Stimulated activated naive B cell treated with anti-CD40 and anti-IgM and Interleukin-4, amounts not matched to agents 10 μg/mL and 1 μg/mL and 100 μg/mL, for 72 hours (primary cell): ENCODE measurements at regions not wholly inside any gene's neighbourhood (a gene's known extent, or its start where the extent isn't known, plus 50 kb on each side); places are given as distances from the start of the nearest gene placed in this dataset.

Experiments
- ATAC-seq, 2 donors: fragments of 150-1000 bp; cut with Tn5 transposase; replicated peaks; 2 replicates each; pipeline ENCODE4 v1.10.0; 2021; ENCODE audit warnings: moderate library complexity in 1 of 2
- DNase-seq: peaks from one replicate; pipeline ENCODE4 v3.0.0; 2021
- H3K27ac Mint-ChIP-seq: one replicate; pipeline ENCODE4 v1.8.0; 2022; ENCODE audit warnings: mild to moderate bottlenecking, mixed read lengths
- H3K27me3 Mint-ChIP-seq, 2 donors: one replicate each; pipeline ENCODE4 v1.8.0; 2022; ENCODE audit warnings: mixed read lengths in 2 of 2
- H3K36me3 Mint-ChIP-seq, 2 donors: one replicate each; pipeline ENCODE4 v1.8.0; 2022; ENCODE audit warnings: mixed read lengths in 2 of 2, mild to moderate bottlenecking in 1 of 2
- H3K4me1 Mint-ChIP-seq, 2 donors: one replicate each; pipeline ENCODE4 v1.8.0; 2022; ENCODE audit warnings: mixed read lengths in 2 of 2, mild to moderate bottlenecking in 1 of 2
- H3K4me3 Mint-ChIP-seq, 2 donors: one replicate each; pipeline ENCODE4 v1.8.0; 2022; ENCODE audit warnings: mild to moderate bottlenecking in 2 of 2, mixed read lengths in 2 of 2, moderate library complexity in 1 of 2
- H3K9me3 Mint-ChIP-seq, 2 donors: one replicate each; pipeline ENCODE4 v1.8.0; 2022; ENCODE audit warnings: mixed read lengths in 2 of 2, mild to moderate bottlenecking in 1 of 2

DNA sequence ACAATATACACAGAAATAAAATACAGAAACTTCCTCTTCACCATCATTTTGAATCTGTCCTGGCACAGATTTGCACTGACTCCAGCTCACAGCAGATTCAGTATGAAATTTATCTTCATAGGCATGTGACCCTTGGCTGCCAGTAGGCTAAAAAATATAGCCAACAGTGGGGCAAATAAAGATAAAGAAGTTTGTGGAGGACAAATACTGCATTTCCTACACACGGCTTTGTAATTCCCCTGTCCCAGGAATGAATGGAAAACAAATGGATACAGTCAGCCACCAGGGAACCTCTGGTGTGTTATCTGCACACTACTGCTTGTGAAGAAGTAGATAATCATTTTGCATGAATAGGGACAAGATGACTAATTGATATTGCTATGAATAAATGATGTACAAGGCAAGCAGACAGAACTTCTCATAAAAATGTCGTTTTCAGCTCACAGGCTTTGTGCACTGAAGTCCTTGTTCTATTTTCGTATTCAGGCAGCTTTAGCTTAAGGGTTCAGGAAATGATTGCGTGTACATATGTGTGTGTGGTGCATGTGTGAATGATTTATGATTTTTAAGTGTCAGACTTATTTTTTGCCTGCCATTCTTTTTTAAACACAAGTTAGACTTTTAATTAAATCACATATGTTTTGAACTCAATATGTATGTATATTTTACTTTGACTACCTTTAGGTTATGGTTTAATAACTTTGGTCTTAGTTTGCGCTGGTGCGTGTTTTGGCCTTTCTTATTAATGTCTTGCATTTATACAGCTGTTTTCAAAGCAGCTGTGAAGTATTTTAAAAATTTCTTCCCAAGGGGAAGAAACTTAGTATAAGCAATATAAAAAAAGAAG lies 543.8 kb upstream of the JAG1 start:
- H3K36me3 Mint-ChIP-seq = no peaks in the 10 kb centered on the region
- peaks cover 0 to 28% of the 10 kb centered on the region in 2 donors for H3K4me1 Mint-ChIP-seq
- no peaks in the 10 kb centered on the region for H3K27me3 Mint-ChIP-seq
- no peak for DNase-seq
- no peak overlapping the region for H3K27ac Mint-ChIP-seq
- no peak overlapping the region for H3K4me3 Mint-ChIP-seq
- H3K9me3 Mint-ChIP-seq = peaks cover 0 to 2% of the 10 kb centered on the region in 2 donors
- no peak for ATAC-seq

DNA sequence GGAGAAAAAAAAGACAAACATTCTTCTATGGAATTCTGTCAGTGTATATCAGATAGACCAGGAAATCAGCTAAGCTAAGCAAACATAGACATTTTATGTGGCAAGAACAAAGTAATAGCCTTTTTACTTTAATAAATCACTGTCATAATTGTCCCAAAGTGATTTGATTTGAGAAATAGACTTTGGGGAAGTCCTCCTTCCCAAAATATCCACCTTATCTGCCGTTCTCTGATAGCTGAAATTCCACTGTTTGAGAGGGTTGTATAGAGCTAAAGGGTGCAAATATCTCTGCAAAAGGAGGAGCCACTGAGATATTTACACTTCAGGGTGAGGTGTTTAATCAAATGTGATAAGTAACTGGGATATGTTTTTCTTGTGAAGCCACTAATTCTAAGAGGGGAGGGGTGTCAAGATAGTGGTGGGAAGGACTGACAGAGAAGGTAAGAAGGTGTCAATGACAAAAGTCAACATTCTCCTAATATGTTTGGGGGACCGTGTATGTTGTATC lies 544.4 kb upstream of the JAG1 start:
- ATAC-seq (no peak), DNase-seq (no peak)
- Mint-ChIP-seq H3K36me3 (no peaks in the 10 kb centered on the region), H3K27ac (no peak overlapping the region), H3K4me1 (peaks cover 0 to 28% of the 10 kb centered on the region in 2 donors), H3K27me3 (no peaks in the 10 kb centered on the region), H3K9me3 (peaks cover 0 to 2% of the 10 kb centered on the region in 2 donors), H3K4me3 (no peak overlapping the region)

DNA sequence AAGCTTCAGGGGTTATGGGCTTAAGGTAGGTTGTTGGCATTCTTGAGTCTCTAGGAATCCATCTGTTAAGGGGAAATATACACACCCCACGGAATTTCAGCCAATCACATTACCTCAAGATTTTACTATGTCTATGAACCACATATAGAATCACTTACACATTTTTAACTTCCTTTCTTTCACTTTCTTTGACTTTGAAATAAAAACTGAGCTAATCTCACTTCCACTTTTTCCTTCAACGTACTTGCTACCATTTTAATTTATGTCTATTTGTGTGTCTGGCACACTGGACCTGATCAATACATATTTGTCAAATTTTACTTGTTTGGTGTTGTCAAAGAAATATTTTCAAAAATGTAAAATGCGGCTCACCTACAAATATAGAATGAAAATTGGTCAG lies 545.4 kb upstream of the JAG1 start:
- DNase-seq (no peak), ATAC-seq (peak; percentile 50 to 53)
- no peak overlapping the region for H3K27ac Mint-ChIP-seq
- H3K36me3 Mint-ChIP-seq = no peaks in the 10 kb centered on the region
- peaks cover 0 to 2% of the 10 kb centered on the region in 2 donors for H3K9me3 Mint-ChIP-seq
- H3K4me1 Mint-ChIP-seq = peaks cover 0 to 28% of the 10 kb centered on the region in 2 donors
- H3K27me3 Mint-ChIP-seq = no peaks in the 10 kb centered on the region
- H3K4me3 Mint-ChIP-seq = no peak overlapping the region

DNA sequence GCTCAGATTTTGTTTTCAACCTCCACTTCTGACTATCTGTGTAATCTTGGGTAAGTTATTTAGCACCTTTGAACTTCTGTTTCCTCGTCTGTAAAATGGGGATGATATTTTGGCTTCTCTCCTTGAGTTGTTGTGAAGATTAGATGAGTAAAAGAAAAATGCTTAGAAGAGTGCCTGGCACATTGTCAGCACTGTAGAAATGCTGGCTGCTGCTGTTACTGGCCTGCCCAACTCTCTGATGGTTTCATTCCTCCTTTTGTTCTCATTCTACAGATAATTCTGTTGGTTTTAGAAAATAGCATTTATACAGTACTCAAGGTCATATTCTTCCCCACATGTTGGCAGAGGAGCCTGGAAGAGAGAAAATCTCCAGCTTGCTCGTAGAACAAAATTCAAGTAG lies 547.2 kb upstream of the JAG1 start:
- Mint-ChIP-seq H3K9me3 (peaks cover 0 to 2% of the 10 kb centered on the region in 2 donors), H3K4me3 (no peak overlapping the region), H3K27ac (no peak overlapping the region), H3K4me1 (peaks cover 0 to 22% of the 10 kb centered on the region in 2 donors), H3K36me3 (no peaks in the 10 kb centered on the region), H3K27me3 (no peaks in the 10 kb centered on the region)
- ATAC-seq = no peak
- no peak for DNase-seq

DNA sequence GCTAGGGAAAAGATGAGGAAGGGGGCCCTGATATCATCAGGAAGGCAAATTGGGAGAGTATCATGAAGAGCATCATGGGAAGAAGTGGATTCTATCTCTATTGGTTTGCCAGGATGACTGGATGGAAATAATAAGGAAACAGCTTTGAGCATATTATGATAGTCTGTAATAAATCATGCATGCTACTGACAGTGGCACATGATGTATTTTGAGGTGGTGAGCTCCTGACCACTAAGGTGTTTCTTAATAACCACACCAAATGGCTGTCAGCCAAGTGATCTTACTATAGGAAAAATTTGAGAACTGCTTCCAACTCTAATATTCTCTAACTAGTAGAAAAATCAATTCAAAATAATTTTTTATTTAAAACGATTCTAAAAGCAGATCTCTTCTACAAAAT lies 548.4 kb upstream of the JAG1 start:
- Mint-ChIP-seq H3K36me3 (no peaks in the 10 kb centered on the region), H3K27me3 (no peaks in the 10 kb centered on the region), H3K4me1 (peaks cover 0 to 22% of the 10 kb centered on the region in 2 donors), H3K27ac (no peak overlapping the region), H3K4me3 (no peak overlapping the region), H3K9me3 (peaks cover 0 to 2% of the 10 kb centered on the region in 2 donors)
- DNase-seq (no peak), ATAC-seq (no peak)

DNA sequence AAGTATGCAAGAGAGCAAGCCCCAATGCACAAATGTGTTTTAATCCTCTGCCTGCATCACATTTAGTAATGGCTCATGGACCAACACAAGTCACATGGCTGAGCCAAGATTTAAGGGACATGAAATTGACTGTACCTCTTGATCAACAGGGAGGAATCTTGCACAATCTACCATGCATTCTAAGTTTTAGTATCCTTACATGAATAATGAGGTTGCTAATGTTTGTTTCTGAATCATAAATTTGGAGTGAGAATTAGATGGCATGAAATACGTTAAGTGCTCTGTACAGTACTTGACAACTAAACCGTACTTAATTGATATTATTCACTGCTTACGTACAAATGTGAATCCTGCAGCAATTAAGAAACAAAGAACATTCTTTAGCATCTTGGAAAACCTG lies 553.8 kb upstream of the JAG1 start:
- Mint-ChIP-seq H3K4me1 (no peaks in the 10 kb centered on the region), H3K27me3 (no peaks in the 10 kb centered on the region), H3K27ac (no peak overlapping the region), H3K9me3 (no peaks in the 10 kb centered on the region), H3K36me3 (no peaks in the 10 kb centered on the region), H3K4me3 (no peak overlapping the region)
- DNase-seq (no peak), ATAC-seq (no peak)

DNA sequence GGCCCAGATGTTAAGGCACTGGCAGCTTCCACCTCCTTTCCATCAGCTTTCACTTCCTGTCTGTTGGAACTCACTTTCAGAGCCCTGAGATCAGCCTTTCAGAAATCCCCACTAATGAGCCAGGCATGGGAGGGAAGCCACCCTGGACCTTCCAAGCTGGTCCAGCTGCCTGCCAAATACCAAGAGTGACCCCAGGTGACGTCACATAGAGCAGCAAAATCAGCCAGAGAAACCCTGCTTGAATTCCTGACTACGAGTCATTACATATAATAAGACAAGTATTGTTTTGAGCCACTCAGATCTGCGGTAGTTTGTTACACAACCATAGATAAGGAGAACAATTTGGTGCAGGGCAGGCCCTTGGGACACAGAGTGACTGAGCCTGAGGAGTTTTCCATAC lies 556.0 kb upstream of the JAG1 start:
- ATAC-seq (no peak), DNase-seq (no peak)
- Mint-ChIP-seq H3K4me1 (no peaks in the 10 kb centered on the region), H3K9me3 (no peaks in the 10 kb centered on the region), H3K36me3 (no peaks in the 10 kb centered on the region), H3K27me3 (no peaks in the 10 kb centered on the region), H3K27ac (no peak overlapping the region), H3K4me3 (no peak overlapping the region)

DNA sequence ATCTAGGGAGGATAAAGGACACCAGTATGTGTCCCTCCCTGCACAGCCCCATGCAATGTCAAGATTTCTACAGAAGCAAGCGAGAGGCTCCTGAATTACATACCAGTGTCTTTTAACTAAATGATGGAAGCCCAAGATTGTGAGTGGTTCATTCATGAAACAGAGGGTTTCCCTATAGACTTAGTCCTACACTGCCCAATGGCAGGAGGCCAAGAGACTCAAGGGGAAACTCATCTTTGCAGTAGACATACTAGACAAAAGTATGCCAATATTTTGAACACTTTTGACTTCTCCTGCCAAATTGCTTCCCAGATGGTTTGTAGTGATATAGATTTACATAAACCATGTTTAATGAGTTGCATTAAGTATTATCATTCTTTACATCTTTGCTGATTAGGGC lies 557.2 kb upstream of the JAG1 start:
- H3K4me1 Mint-ChIP-seq = no peaks in the 10 kb centered on the region
- no peak for ATAC-seq
- no peak overlapping the region for H3K4me3 Mint-ChIP-seq
- no peaks in the 10 kb centered on the region for H3K9me3 Mint-ChIP-seq
- DNase-seq = no peak
- H3K27ac Mint-ChIP-seq = no peak overlapping the region
- H3K36me3 Mint-ChIP-seq = no peaks in the 10 kb centered on the region
- no peaks in the 10 kb centered on the region for H3K27me3 Mint-ChIP-seq

DNA sequence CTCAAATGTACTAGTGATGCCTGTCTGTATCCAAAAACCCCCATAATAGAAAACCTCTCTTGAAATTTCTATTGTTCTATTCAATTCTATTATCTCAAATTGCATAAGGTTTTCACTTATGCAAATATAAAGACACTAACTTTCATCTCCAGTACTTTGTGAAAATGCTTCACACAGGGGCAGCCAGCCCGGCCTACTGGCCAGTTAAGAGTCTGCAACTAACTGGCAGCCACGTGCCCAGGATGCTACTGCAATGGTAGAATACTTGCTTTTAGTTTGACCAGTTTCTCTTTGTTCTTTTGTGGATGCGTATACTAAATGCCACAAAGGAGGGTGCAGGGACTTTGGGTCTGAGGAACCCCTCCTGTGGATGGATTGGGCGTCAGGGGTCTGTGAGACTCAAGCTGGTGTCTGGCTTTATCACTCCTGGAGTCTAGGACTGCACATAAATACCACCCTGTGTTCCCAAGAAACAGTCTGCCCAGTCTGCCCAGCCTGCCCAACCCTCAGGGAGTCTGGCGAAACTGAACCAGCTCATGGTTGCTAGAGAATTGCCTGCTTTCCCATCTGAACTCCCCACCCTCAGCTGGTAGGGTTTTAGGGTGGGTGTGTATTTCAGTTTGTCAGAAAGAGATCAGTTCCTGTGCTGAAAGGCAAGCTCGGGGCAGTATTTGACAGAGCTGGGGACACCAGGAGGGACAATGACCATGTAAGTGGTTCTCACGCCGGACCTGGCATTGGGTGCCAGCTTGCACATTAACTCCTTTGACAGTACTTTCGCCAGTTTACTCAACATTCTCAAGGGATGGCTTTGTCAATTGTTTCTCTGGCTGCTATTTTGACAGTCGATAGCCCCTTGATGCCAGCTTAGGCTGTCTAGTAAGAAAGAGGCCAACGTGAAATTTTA lies 558.2 kb upstream of the JAG1 start:
- ATAC-seq = no peak
- no peaks in the 10 kb centered on the region for H3K9me3 Mint-ChIP-seq
- no peaks in the 10 kb centered on the region for H3K36me3 Mint-ChIP-seq
- no peaks in the 10 kb centered on the region for H3K4me1 Mint-ChIP-seq
- H3K27ac Mint-ChIP-seq = no peak overlapping the region
- no peak for DNase-seq
- no peak overlapping the region for H3K4me3 Mint-ChIP-seq
- no peaks in the 10 kb centered on the region for H3K27me3 Mint-ChIP-seq

DNA sequence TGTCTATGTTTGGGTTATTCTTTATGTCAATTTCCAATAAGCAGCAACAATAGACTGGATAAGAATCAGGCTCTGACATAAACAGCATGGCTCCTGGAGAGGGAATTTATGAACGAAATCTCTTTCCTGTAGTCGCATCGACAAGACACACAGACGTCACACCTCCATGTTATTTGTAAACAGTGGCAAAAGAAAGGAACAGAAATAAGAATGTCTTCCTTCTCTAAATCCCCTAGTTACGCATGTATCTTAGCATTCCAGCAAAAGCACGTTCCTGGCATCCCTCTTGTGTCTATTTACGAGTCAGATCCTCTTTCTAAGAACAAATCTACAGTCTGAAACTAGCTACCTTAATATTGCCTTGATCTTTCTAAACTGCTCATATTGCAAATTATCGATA lies 559.1 kb upstream of the JAG1 start:
- Mint-ChIP-seq H3K4me3 (no peak overlapping the region), H3K27ac (no peak overlapping the region), H3K9me3 (no peaks in the 10 kb centered on the region), H3K4me1 (no peaks in the 10 kb centered on the region), H3K27me3 (no peaks in the 10 kb centered on the region), H3K36me3 (no peaks in the 10 kb centered on the region)
- DNase-seq (no peak), ATAC-seq (no peak)

DNA sequence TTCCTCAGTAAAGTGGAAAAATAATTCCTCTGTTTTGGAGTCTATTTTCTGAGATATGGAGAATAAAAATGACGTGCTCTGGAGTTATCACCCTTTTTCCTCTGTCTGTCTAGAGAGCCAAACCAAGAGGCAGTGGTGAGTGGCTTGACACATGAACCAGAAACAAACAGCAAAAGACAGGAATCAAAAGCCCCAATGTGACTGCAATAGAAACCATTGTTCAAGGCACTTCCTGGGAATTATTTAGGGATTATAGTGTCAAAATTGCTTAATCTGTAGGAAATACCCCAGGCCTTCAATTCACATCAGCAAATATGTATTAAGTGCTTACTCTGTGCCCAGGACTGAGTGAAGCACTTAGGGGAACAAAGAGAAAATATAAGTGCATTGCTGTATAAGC lies 560.4 kb upstream of the JAG1 start:
- ATAC-seq (no peak), DNase-seq (no peak)
- H3K27ac Mint-ChIP-seq = no peak overlapping the region
- no peaks in the 10 kb centered on the region for H3K27me3 Mint-ChIP-seq
- H3K4me1 Mint-ChIP-seq = no peaks in the 10 kb centered on the region
- H3K36me3 Mint-ChIP-seq = no peaks in the 10 kb centered on the region
- no peak overlapping the region for H3K4me3 Mint-ChIP-seq
- H3K9me3 Mint-ChIP-seq = no peaks in the 10 kb centered on the region

DNA sequence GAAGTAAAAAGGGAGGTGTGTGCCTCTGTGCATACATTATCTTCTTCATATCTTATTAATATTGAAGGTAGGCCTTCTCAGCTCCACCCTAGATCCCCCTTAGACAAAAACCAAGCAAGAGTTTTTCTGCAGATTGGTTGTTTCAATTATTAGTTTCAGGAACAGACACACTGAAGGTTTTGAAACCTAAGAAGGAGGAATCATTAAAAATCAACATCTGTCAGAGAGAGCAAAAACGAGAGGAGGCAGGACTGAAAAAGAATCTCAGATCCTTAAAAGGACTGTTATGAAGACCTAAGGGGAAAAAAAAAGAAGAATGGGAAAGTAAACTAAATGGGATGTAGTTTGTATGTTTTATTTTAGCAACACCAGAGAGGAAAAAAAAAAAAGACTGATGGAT lies 560.8 kb upstream of the JAG1 start:
- Mint-ChIP-seq H3K27me3 (no peaks in the 10 kb centered on the region), H3K36me3 (no peaks in the 10 kb centered on the region), H3K4me1 (no peaks in the 10 kb centered on the region), H3K9me3 (no peaks in the 10 kb centered on the region), H3K4me3 (no peak overlapping the region), H3K27ac (no peak overlapping the region)
- no peak for ATAC-seq
- DNase-seq = no peak

DNA sequence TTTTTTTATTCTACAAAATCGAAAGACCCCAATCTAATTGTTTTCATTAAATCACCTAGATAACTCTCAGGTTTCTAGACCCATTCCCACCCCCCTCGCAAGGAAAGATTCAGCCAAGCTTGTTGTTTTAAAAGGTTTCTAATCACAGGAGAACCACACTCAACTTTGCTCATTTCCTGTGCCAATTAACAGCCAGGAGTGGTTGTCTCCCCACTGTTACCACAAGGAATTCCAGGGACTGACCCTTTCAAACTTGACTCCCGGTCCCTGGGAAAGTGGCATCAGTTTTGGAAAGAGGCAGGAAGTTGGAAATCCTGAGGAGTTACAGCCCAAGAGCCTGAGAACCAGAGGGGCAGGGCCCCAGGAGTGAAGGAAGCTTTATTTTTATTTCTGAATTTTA lies 561.3 kb upstream of the JAG1 start:
- Mint-ChIP-seq H3K4me1 (no peaks in the 10 kb centered on the region), H3K36me3 (no peaks in the 10 kb centered on the region), H3K9me3 (no peaks in the 10 kb centered on the region), H3K4me3 (no peak overlapping the region), H3K27me3 (no peaks in the 10 kb centered on the region), H3K27ac (no peak overlapping the region)
- DNase-seq (no peak), ATAC-seq (no peak)

DNA sequence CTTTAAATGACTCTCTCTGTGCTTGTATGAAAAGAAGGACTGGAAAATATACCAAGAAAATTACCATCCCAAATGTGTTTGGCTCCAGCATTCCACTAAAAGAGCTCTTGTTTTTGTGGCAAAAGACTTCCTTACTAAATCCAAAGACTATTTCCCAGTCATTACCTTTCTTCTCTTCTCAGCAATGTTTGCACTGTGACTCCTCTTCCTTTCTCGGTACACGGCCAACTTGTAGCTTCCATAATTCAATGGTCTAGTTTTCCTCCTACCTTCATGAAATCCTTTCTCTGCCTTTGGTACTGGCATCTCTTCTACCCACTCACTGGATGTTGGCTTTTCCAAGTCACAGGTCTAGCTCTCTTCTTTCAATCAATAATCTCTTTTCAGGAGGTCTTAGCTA lies 568.5 kb upstream of the JAG1 start:
- H3K27ac Mint-ChIP-seq = no peak overlapping the region
- H3K4me3 Mint-ChIP-seq = no peak overlapping the region
- no peaks in the 10 kb centered on the region for H3K36me3 Mint-ChIP-seq
- no peak for DNase-seq
- peaks cover 2 to 3% of the 10 kb centered on the region in 2 donors for H3K9me3 Mint-ChIP-seq
- no peak for ATAC-seq
- H3K27me3 Mint-ChIP-seq = no peaks in the 10 kb centered on the region
- no peaks in the 10 kb centered on the region for H3K4me1 Mint-ChIP-seq

DNA sequence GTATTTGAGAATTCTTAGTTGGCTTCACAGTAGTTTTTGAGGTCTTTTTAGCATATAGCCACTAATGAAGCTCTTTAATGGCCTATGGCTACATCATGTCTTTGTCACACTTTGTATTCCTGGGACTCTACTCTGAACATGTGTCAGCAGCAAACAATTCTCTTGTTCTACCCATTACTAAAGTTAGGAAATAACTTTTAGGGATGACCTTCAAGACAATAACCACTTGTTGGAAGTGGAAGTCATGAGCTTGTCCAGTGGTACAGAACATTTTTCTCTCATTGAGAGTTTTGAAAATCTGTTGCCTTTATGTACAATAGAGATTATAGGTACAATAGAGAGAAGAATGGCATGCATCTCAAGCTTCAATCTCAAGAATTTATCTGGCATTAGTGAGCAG lies 571.6 kb upstream of the JAG1 start:
- H3K4me3 Mint-ChIP-seq = no peak overlapping the region
- no peak overlapping the region for H3K27ac Mint-ChIP-seq
- H3K36me3 Mint-ChIP-seq = no peaks in the 10 kb centered on the region

More for the DNA sequence above, 571.6 kb upstream of the JAG1 start:
- peaks cover 3 to 4% of the 10 kb centered on the region in 2 donors for H3K9me3 Mint-ChIP-seq
- no peak for ATAC-seq
- H3K4me1 Mint-ChIP-seq = no peaks in the 10 kb centered on the region
- DNase-seq = no peak
- H3K27me3 Mint-ChIP-seq = peaks cover 0 to 5% of the 10 kb centered on the region in 2 donors
